ENCODE measurements at regions not wholly inside any gene's neighbourhood (a gene's known extent, or its start where the extent isn't known, plus 50 kb on each side); places are given as distances from the start of the nearest gene placed in this dataset.

- Mint-ChIP-seq H3K9me3 (no peaks in the 10 kb centered on the region), H3K36me3 (ENCODE audit: insufficient read depth) (no peaks in the 10 kb centered on the region), H3K4me3 (no peak overlapping the region), H3K27ac (ENCODE audit: low read depth) (no peak overlapping the region), H3K4me1 (no peaks in the 10 kb centered on the region), H3K27me3 (no peaks in the 10 kb centered on the region)
- ATAC-seq (replicated peaks; ENCODE audit: extremely low read depth, poor library complexity, severe bottlenecking) (no peak), DNase-seq (ENCODE audit: low spot score in 2 of 2) (no peak)
Measured at GRCh38 chr2:65876114-65876513, 443.7 kb upstream of the SPRED2 start.

DNA sequence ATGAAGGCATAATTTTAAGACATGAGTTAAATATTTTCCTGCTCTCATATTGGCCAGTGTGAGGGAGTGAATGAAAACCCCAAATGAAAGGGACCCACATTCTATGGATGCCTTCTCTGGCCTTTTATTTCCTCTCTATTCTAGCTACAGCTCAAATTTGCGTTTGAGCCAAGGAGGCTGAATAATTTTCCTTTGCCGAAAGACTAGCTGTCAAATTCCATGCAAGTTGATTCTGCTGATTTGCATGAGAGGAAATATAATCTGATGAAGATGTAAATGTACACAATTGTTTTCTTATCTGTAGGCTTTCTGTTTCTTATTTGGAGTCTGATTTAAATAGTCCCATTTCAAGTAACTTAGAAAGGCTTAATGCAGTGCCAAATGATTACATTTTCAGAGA is 438.4 kb upstream of the SPRED2 start:
- peaks cover 12% of the 10 kb centered on the region for H3K27me3 Mint-ChIP-seq
- no peak for ATAC-seq (replicated peaks; ENCODE audit: extremely low read depth, poor library complexity, severe bottlenecking)
- H3K4me1 Mint-ChIP-seq: no peaks in the 10 kb centered on the region

DNA sequence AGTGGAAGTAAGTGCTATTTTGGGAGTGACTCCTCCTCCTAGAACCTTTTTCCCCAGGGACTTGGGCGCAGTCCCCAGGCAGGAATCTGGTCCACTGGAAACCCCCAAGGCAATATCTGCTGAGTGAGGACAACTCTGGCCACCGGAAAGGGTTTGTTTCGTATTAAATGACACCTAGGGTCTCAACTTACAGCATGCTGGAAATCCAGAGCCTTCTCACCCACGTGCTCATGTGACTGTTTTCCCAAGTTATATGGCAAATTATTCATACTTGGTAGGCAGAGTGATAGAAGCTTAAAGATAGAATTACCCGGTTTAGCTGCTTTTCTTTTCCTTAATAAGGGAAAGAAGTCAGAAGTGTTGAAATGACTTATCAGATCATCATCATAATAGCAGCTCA is 436.9 kb upstream of the SPRED2 start:
- Mint-ChIP-seq H3K4me3 (no peak overlapping the region), H3K36me3 (ENCODE audit: insufficient read depth) (no peaks in the 10 kb centered on the region), H3K27ac (ENCODE audit: low read depth) (no peak overlapping the region), H3K27me3 (peaks cover 12% of the 10 kb centered on the region), H3K4me1 (no peaks in the 10 kb centered on the region), H3K9me3 (no peaks in the 10 kb centered on the region)
- no peak for ATAC-seq (replicated peaks; ENCODE audit: extremely low read depth, poor library complexity, severe bottlenecking)
- no peak for DNase-seq (ENCODE audit: low spot score in 2 of 2)

More for the DNA sequence above, 438.4 kb upstream of the SPRED2 start:
- no peak for DNase-seq (ENCODE audit: low spot score in 2 of 2)
- Mint-ChIP-seq H3K4me3 (no peak overlapping the region), H3K36me3 (ENCODE audit: insufficient read depth) (no peaks in the 10 kb centered on the region), H3K9me3 (no peaks in the 10 kb centered on the region), H3K27ac (ENCODE audit: low read depth) (no peak overlapping the region)

- H3K9me3 Mint-ChIP-seq: no peaks in the 10 kb centered on the region
- ATAC-seq (replicated peaks; ENCODE audit: extremely low read depth, poor library complexity, severe bottlenecking): no peak
- DNase-seq (ENCODE audit: low spot score in 2 of 2): no peak
- H3K27ac Mint-ChIP-seq (ENCODE audit: low read depth): no peak overlapping the region
- peaks cover 12% of the 10 kb centered on the region for H3K27me3 Mint-ChIP-seq
- H3K36me3 Mint-ChIP-seq (ENCODE audit: insufficient read depth): no peaks in the 10 kb centered on the region
- no peak overlapping the region for H3K4me3 Mint-ChIP-seq
- no peaks in the 10 kb centered on the region for H3K4me1 Mint-ChIP-seq
Measured at GRCh38 chr2:65868177-65868576, 435.8 kb upstream of the SPRED2 start.

- no peak for ATAC-seq (replicated peaks; ENCODE audit: extremely low read depth, poor library complexity, severe bottlenecking)
- Mint-ChIP-seq H3K4me1 (no peaks in the 10 kb centered on the region), H3K36me3 (ENCODE audit: insufficient read depth) (no peaks in the 10 kb centered on the region), H3K4me3 (no peak overlapping the region), H3K27me3 (peaks cover 12% of the 10 kb centered on the region), H3K27ac (ENCODE audit: low read depth) (no peak overlapping the region), H3K9me3 (no peaks in the 10 kb centered on the region)
- no peak for DNase-seq (ENCODE audit: low spot score in 2 of 2)
Measured at GRCh38 chr2:65867446-65867845, 435.0 kb upstream of the SPRED2 start.

DNA sequence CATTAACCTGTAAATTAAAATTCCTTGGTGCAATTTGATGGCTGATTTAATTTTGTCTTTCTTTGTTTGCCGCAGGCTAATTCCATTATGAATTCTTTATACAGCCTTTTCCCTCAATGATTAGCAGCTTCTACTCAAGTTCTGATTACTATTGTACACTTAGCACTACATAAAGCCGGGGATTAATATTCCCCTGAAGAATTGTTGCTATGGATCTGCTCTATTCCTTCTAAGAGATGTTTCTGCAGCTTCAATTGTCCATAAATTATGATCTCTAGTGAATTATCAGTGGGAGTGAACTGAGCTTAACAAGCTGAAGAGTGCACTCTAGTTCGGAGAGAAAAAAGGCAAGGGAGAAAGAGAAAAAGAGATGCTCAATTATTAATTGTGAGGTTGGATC is 433.7 kb upstream of the SPRED2 start:
- DNase-seq (ENCODE audit: low spot score in 2 of 2) (no peak), ATAC-seq (replicated peaks; ENCODE audit: extremely low read depth, poor library complexity, severe bottlenecking) (no peak)
- no peaks in the 10 kb centered on the region for H3K36me3 Mint-ChIP-seq (ENCODE audit: insufficient read depth)
- H3K27ac Mint-ChIP-seq (ENCODE audit: low read depth): no peak overlapping the region
- H3K9me3 Mint-ChIP-seq: no peaks in the 10 kb centered on the region
- no peak overlapping the region for H3K4me3 Mint-ChIP-seq
- no peaks in the 10 kb centered on the region for H3K4me1 Mint-ChIP-seq
- peaks cover 12% of the 10 kb centered on the region for H3K27me3 Mint-ChIP-seq

- Mint-ChIP-seq H3K4me1 (no peaks in the 10 kb centered on the region), H3K9me3 (no peaks in the 10 kb centered on the region), H3K36me3 (ENCODE audit: insufficient read depth) (no peaks in the 10 kb centered on the region), H3K4me3 (no peak overlapping the region), H3K27me3 (peaks cover 12% of the 10 kb centered on the region), H3K27ac (ENCODE audit: low read depth) (no peak overlapping the region)
- no peak for ATAC-seq (replicated peaks; ENCODE audit: extremely low read depth, poor library complexity, severe bottlenecking)
- no peak for DNase-seq (ENCODE audit: low spot score in 2 of 2)
Measured at GRCh38 chr2:65864619-65865018, 432.2 kb upstream of the SPRED2 start.

DNA sequence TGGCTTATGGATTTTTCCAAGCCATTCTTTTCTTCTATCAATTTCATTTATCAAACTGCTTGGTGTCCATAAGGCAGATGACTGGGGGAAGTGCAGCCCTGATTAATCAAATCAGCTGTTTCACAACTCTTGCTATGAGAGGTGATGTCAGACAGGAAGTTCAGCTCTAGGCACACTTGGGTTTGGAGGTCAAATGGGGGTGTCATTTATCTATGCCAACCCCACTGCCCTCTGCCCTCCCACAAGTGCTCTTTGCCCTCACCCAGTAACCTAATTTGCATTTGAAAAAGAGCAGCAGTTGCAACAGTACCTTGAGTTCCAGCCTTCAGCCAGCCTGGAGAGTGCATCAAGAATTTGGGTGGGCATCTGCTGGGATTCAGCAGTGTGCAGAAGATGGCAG is 431.3 kb upstream of the SPRED2 start:
- no peak for DNase-seq (ENCODE audit: low spot score in 2 of 2)
- Mint-ChIP-seq H3K4me1 (no peaks in the 10 kb centered on the region), H3K27ac (ENCODE audit: low read depth) (no peak overlapping the region), H3K9me3 (no peaks in the 10 kb centered on the region), H3K4me3 (no peak overlapping the region), H3K27me3 (peaks cover 12% of the 10 kb centered on the region), H3K36me3 (ENCODE audit: insufficient read depth) (no peaks in the 10 kb centered on the region)
- ATAC-seq (replicated peaks; ENCODE audit: extremely low read depth, poor library complexity, severe bottlenecking): no peak

DNA sequence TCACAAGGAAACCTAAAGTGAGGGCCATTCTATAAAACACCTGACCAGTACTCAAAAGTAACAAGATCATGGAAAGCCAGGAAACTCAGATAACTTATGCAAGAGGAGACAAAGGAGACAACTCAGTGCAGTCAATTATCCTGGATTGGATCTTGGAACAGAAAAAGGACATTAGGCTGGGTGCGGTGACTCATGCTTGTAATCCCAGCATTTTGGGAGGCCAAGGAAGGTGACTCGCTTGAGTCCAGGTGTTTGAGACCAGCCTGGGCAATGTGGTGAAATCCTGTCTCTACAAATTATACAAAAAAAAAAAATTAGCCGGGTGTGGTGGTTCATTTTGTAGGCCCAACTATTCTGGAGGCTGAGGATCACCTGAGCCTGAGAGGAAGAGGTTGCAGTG is 424.5 kb upstream of the SPRED2 start:
- H3K27me3 Mint-ChIP-seq: no peaks in the 10 kb centered on the region
- H3K4me1 Mint-ChIP-seq: no peaks in the 10 kb centered on the region
- DNase-seq (ENCODE audit: low spot score in 2 of 2) (no peak), ATAC-seq (replicated peaks; ENCODE audit: extremely low read depth, poor library complexity, severe bottlenecking) (no peak)
- peaks cover 6% of the 10 kb centered on the region for H3K9me3 Mint-ChIP-seq
- no peak overlapping the region for H3K27ac Mint-ChIP-seq (ENCODE audit: low read depth)
- H3K4me3 Mint-ChIP-seq: no peak overlapping the region
- H3K36me3 Mint-ChIP-seq (ENCODE audit: insufficient read depth): no peaks in the 10 kb centered on the region

- Mint-ChIP-seq H3K9me3 (peaks cover 9% of the 10 kb centered on the region), H3K27me3 (no peaks in the 10 kb centered on the region), H3K4me1 (no peaks in the 10 kb centered on the region)
Measured at GRCh38 chr2:65856423-65856822, 424.0 kb upstream of the SPRED2 start.

DNA sequence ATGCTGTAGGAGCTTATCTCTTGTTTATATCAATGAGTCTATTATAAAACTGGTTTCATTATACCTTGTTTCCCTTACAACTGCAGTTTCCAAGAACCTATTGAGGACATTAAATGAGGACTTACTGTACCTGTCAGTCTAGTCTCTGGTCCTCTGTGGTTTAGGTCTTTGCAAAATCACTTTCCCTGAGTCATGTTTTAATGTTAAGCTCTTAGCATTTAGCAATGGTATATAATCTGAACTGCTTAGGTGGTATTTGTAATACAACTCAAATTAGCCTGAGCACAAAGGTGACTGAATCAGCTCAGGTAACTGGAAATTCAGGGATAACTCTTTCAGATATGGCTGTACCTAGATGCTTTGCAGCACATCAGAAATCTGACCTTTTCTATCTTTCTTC is 418.3 kb upstream of the SPRED2 start:
- Mint-ChIP-seq H3K9me3 (peaks cover 6% of the 10 kb centered on the region), H3K27me3 (peaks cover 6% of the 10 kb centered on the region), H3K36me3 (ENCODE audit: insufficient read depth) (no peaks in the 10 kb centered on the region), H3K4me1 (no peaks in the 10 kb centered on the region), H3K4me3 (no peak overlapping the region), H3K27ac (ENCODE audit: low read depth) (no peak overlapping the region)
- DNase-seq (ENCODE audit: low spot score in 2 of 2) (no peak), ATAC-seq (replicated peaks; ENCODE audit: extremely low read depth, poor library complexity, severe bottlenecking) (no peak)

More at GRCh38 chr2:65856423-65856822, 424.0 kb upstream of the SPRED2 start:
- no peak overlapping the region for H3K4me3 Mint-ChIP-seq
- no peak for DNase-seq (ENCODE audit: low spot score in 2 of 2)
- ATAC-seq (replicated peaks; ENCODE audit: extremely low read depth, poor library complexity, severe bottlenecking): no peak
- H3K36me3 Mint-ChIP-seq (ENCODE audit: insufficient read depth): no peaks in the 10 kb centered on the region
- no peak overlapping the region for H3K27ac Mint-ChIP-seq (ENCODE audit: low read depth)

DNA sequence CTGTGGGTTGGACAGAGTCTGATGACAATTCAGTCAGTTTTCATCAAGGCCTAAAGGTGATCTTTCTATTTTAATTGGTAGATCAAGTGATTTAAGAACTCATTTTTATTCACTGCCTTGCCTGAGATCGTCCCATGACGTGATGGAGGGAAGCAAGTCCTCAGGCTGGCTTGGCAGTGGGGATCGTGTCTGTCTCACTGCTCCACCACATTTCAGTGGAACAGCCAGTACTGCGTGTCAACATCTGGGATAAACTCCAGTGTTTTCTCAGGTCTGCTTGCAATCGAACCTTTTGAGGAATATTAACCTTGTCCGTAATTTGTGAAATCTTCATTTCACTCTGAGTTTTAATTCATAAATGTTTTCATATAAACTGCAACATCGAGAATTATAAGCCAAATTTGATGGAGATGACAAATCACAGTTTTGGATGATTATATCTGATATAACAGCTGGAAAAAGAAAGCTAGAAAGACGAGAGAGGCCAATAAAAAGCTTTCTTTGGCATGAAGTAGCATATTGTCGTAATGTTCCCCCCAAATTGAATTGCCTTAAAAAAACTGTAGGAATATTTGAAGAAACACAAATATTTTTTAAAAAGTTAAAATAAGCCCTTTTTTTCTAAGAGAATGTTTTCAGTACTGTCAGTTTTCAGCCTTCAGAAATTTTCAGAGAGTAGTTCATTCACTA is 414.7 kb upstream of the SPRED2 start:
- Mint-ChIP-seq H3K27ac (ENCODE audit: low read depth) (no peak overlapping the region), H3K4me1 (no peaks in the 10 kb centered on the region), H3K27me3 (peaks cover 7% of the 10 kb centered on the region), H3K36me3 (ENCODE audit: insufficient read depth) (no peaks in the 10 kb centered on the region), H3K9me3 (peaks cover 6% of the 10 kb centered on the region), H3K4me3 (no peak overlapping the region)
- no peak for ATAC-seq (replicated peaks; ENCODE audit: extremely low read depth, poor library complexity, severe bottlenecking)
- no peak for DNase-seq (ENCODE audit: low spot score in 2 of 2)

DNA sequence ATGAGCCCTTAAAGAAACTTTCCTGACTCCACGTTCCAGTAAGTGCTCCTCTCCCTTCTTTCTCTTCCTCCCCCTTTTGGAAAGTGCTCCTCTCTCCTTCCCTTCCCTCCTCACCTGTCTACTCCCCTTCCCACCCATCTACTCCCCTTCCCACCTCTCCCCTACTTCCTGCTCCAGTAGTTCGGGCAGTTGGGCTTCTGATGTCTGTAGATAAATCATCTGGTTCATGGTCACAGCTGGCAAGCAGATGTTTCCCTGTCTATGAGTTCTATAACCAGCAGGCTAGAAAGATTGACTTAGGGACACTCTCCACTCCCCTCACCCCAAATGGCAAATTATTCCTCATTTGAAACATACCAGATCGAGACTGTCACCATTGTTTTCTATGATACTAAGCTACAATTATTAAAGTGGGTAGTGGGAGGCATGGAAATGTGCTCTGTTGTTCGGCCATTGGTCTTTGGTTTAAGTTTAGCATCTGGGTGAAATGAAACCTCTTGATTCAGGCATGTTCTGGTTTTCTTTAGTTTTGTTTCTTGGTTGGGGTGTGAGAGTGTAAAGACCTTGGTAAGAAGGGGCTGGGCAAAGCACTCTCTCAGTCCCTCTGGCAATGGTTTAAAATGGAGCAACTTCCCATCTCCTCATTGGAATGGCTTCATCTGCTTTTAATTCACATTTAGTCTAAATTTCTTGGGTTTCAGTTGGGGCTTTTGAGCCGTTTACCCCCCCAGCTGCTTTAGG is 413.2 kb upstream of the SPRED2 start:
- H3K4me3 Mint-ChIP-seq: no peak overlapping the region
- no peaks in the 10 kb centered on the region for H3K36me3 Mint-ChIP-seq (ENCODE audit: insufficient read depth)
- DNase-seq (ENCODE audit: low spot score in 2 of 2): no peak
- H3K9me3 Mint-ChIP-seq: no peaks in the 10 kb centered on the region
- no peak overlapping the region for H3K27ac Mint-ChIP-seq (ENCODE audit: low read depth)
- peaks cover 7% of the 10 kb centered on the region for H3K27me3 Mint-ChIP-seq
- no peaks in the 10 kb centered on the region for H3K4me1 Mint-ChIP-seq
- ATAC-seq (replicated peaks; ENCODE audit: extremely low read depth, poor library complexity, severe bottlenecking): no peak
